ENCODE measurements at regions not wholly inside any gene's neighbourhood (a gene's known extent, or its start where the extent isn't known, plus 50 kb on each side); places are given as distances from the start of the nearest gene placed in this dataset.

DNA sequence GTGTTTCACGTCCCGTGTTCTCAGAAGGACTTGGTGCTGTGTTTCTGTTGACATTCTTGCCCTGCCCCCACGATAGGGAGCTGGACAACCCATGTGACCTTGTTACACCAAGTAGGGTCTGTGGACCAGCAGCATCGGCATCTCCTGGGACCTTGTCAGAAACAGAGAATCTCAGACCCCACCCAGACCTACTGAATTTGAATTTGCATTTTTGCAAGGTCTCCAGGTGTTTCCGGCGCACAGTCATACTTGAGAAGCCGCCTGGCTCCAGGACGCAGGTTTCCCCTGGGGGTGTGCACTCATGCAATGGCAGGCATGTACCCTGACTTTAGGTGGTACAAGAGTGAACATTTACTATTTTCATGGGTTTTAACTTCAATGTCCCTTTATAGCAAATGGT lies 117.9 kb downstream of the TLE3 start:
- Histone ChIP-seq H3K4me1 (ENCODE audit: insufficient read depth, low read length, poor library complexity, severe bottlenecking) (no peaks in the 10 kb centered on the region), H3F3A (ENCODE audit: low read depth) (no peaks in the 10 kb centered on the region), H3K9ac (ENCODE audit: low read depth, low read length, poor library complexity, severe bottlenecking) (no peak overlapping the region), H3K9me3 (ENCODE audit: insufficient read depth, low read depth, low read length) (no peaks in the 10 kb centered on the region), H3K27me3 (ENCODE audit: insufficient read depth, low read length, poor library complexity, severe bottlenecking) (no peaks in the 10 kb centered on the region), H4K20me1 (ENCODE audit: insufficient read depth, low read length, poor library complexity, severe bottlenecking) (no peaks in the 10 kb centered on the region), H3K4me2 (ENCODE audit: low read depth, low read length, poor library complexity, severe bottlenecking) (no peak overlapping the region), H3K9me2 (replicated peaks; ENCODE audit: low read depth, low read length) (no peaks in the 10 kb centered on the region), H3K4me3 (ENCODE audit: low read length, poor library complexity, severe bottlenecking) (no peak overlapping the region), H3K79me2 (ENCODE audit: insufficient read depth, low read length) (no peaks in the 10 kb centered on the region), H2AFZ (ENCODE audit: low read length) (no peak overlapping the region), H3K36me3 (ENCODE audit: insufficient read depth, low read length) (no peaks in the 10 kb centered on the region)
- TF ChIP-seq EZH2phosphoT487 (IDR thresholded peaks at IDR 0.05; ENCODE audit: borderline replicate concordance) = no peak
- TF ChIP-seq, protein P1, sequence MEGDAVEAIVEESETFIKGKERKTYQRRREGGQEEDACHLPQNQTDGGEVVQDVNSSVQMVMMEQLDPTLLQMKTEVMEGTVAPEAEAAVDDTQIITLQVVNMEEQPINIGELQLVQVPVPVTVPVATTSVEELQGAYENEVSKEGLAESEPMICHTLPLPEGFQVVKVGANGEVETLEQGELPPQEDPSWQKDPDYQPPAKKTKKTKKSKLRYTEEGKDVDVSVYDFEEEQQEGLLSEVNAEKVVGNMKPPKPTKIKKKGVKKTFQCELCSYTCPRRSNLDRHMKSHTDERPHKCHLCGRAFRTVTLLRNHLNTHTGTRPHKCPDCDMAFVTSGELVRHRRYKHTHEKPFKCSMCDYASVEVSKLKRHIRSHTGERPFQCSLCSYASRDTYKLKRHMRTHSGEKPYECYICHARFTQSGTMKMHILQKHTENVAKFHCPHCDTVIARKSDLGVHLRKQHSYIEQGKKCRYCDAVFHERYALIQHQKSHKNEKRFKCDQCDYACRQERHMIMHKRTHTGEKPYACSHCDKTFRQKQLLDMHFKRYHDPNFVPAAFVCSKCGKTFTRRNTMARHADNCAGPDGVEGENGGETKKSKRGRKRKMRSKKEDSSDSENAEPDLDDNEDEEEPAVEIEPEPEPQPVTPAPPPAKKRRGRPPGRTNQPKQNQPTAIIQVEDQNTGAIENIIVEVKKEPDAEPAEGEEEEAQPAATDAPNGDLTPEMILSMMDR (conservative IDR thresholded peaks at IDR 0.05; ENCODE audit: low read length) = no peak

DNA sequence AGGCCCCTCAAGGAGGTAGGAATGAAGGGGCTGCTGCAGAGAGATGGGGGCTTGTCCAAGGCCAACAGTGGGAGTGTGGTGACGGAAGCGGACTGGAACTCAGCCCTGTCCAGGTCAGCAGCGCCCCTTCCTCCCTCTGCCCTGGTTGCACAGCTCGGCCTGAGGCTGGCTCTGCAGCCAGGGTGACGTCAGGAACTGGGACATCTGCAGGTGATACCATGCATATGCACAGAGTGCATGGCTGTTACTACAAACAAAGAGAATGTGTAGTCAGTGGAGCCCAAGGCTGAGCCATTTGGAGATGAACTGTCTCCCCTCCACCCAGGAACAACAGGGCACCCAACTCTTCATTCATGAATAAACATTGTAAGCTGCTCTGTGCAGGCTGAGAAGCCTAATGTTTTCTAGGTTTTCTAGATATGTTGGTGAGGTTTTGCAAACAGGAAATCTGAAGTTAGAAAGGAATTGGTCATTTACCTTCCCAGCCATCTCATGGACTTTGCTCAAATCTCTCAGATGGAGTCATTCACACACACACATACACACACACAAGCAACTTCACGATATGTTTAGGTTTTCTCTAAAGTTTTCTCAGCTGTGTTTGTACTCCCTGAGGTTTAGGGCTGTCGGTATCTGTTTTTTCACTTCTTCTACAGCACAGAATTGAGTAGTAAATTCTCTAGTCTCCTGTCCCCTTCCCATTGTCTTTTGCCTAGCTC lies 117.2 kb downstream of the TLE3 start:
- Histone ChIP-seq H2AFZ (ENCODE audit: low read length) (no peak overlapping the region), H3K27me3 (ENCODE audit: insufficient read depth, low read length, poor library complexity, severe bottlenecking) (no peaks in the 10 kb centered on the region), H3K79me2 (ENCODE audit: insufficient read depth, low read length) (no peaks in the 10 kb centered on the region), H3K4me1 (ENCODE audit: insufficient read depth, low read length, poor library complexity, severe bottlenecking) (no peaks in the 10 kb centered on the region), H4K20me1 (ENCODE audit: insufficient read depth, low read length, poor library complexity, severe bottlenecking) (no peaks in the 10 kb centered on the region), H3K4me3 (ENCODE audit: low read length, poor library complexity, severe bottlenecking) (no peak overlapping the region), H3K4me2 (ENCODE audit: low read depth, low read length, poor library complexity, severe bottlenecking) (no peak overlapping the region), H3F3A (ENCODE audit: low read depth) (no peaks in the 10 kb centered on the region), H3K9me2 (replicated peaks; ENCODE audit: low read depth, low read length) (no peaks in the 10 kb centered on the region), H3K9me3 (ENCODE audit: insufficient read depth, low read depth, low read length) (no peaks in the 10 kb centered on the region), H3K36me3 (ENCODE audit: insufficient read depth, low read length) (no peaks in the 10 kb centered on the region), H3K9ac (ENCODE audit: low read depth, low read length, poor library complexity, severe bottlenecking) (no peak overlapping the region)
- TF ChIP-seq, protein P1 (conservative IDR thresholded peaks at IDR 0.05; ENCODE audit: low read length) = no peak
- TF ChIP-seq EZH2phosphoT487 (IDR thresholded peaks at IDR 0.05; ENCODE audit: borderline replicate concordance) = no peak

DNA sequence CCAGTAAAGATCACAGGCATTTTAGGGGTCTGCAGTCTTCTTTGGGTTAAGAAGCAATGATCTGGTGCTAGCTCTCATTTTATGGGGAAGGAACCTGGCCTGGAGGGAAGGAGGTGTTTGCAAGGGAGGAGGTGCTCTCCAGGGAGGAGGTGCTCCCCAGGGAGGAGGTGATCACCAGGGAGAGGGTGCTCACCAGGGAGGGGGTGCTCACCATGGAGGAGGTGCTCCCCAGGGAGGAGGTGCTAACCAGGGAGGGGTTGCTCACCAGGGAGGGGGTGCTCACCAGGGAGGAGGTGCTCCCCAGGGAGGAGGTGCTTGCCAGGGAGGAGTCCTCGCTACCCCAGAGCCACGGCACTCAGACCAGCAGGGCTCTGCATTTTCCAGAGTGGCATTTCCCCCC lies 115.7 kb downstream of the TLE3 start:
- no peak for TF ChIP-seq EZH2phosphoT487 (IDR thresholded peaks at IDR 0.05; ENCODE audit: borderline replicate concordance)
- TF ChIP-seq, protein P1 (conservative IDR thresholded peaks at IDR 0.05; ENCODE audit: low read length) = no peak
- no peak overlapping the region for H3K4me2 ChIP-seq (ENCODE audit: low read depth, low read length, poor library complexity, severe bottlenecking)

More for the DNA sequence above, 115.7 kb downstream of the TLE3 start:
- no peak overlapping the region for H3K9ac ChIP-seq (ENCODE audit: low read depth, low read length, poor library complexity, severe bottlenecking)
- no peaks in the 10 kb centered on the region for H4K20me1 ChIP-seq (ENCODE audit: insufficient read depth, low read length, poor library complexity, severe bottlenecking)
- no peaks in the 10 kb centered on the region for H3K9me3 ChIP-seq (ENCODE audit: insufficient read depth, low read depth, low read length)
- no peaks in the 10 kb centered on the region for H3F3A ChIP-seq (ENCODE audit: low read depth)
- H3K27me3 ChIP-seq (ENCODE audit: insufficient read depth, low read length, poor library complexity, severe bottlenecking) = no peaks in the 10 kb centered on the region
- H3K79me2 ChIP-seq (ENCODE audit: insufficient read depth, low read length) = no peaks in the 10 kb centered on the region
- no peak overlapping the region for H2AFZ ChIP-seq (ENCODE audit: low read length)
- H3K36me3 ChIP-seq (ENCODE audit: insufficient read depth, low read length) = no peaks in the 10 kb centered on the region
- H3K4me3 ChIP-seq (ENCODE audit: low read length, poor library complexity, severe bottlenecking) = no peak overlapping the region
- no peaks in the 10 kb centered on the region for H3K9me2 ChIP-seq (replicated peaks; ENCODE audit: low read depth, low read length)
- no peaks in the 10 kb centered on the region for H3K4me1 ChIP-seq (ENCODE audit: insufficient read depth, low read length, poor library complexity, severe bottlenecking)

Data from Loucy (cell line).